H1 (cell line): ENCODE measurements at regions not wholly inside any gene's neighbourhood (a gene's known extent, or its start where the extent isn't known, plus 50 kb on each side); places are given as distances from the start of the nearest gene placed in this dataset.

Source experiments
- CTCF ChIA-PET: fragments of 300-600 bp; sonication (Branson Sonifier 250); formaldehyde crosslinking; loops from one replicate; lab custom pipeline; 2021; ENCODE audit not compliant: partially characterized antibody; lab: Charles Lee
- POLR2A ChIA-PET: fragments of 300-600 bp; sonication (Branson Sonifier 250); formaldehyde crosslinking; loops from one replicate; lab custom pipeline; 2021; ENCODE audit warnings: inconsistent platforms; ENCODE audit not compliant: partially characterized antibody; lab: Charles Lee
- DNase-seq, 2 experiments: peaks; one replicate each; pipeline versions ENCODE4 v3.0.0 to v3.0.0-alpha.2; 2010 to 2022; ENCODE audit warnings: low spot score in 2 of 2, low read depth in 1 of 2, mixed read lengths in 1 of 2
- FAIRE-seq: peaks from 2 replicates; lab custom pipeline; 2011; peaks lifted over from hg19 to GRCh38; lab: Jason Lieb, UNC
- H2AFZ ChIP-seq: 2 replicates; pipeline ENCODE4 v1.8.1; 2012; ENCODE audit warnings: low read length, inconsistent platforms
- H2AK5ac ChIP-seq: 2 replicates; pipeline ENCODE4 v1.6.1; 2013; ENCODE audit warnings: low read depth, low read length
- H2BK120ac ChIP-seq: replicated peaks from 2 replicates; pipeline ENCODE3; 2013; ENCODE audit warnings: low read depth, low read length, inconsistent platforms
- H2BK12ac ChIP-seq: 2 replicates; pipeline ENCODE4 v1.6.1; 2013; ENCODE audit warnings: low read depth, low read length
- H2BK15ac ChIP-seq: 2 replicates; pipeline ENCODE4 v1.6.1; 2013; ENCODE audit warnings: low read length
- H2BK20ac ChIP-seq: 2 replicates; pipeline ENCODE4 v1.6.1; 2013; ENCODE audit warnings: low read length
- H2BK5ac ChIP-seq: 2 replicates; pipeline ENCODE4 v1.6.1; 2013; ENCODE audit warnings: low read depth, low read length
- H3K14ac ChIP-seq: 2 replicates; pipeline ENCODE4 v1.6.1; 2013; ENCODE audit warnings: inconsistent platforms; ENCODE audit not compliant: insufficient read length
- H3K18ac ChIP-seq: 2 replicates; pipeline ENCODE4 v1.6.1; 2013; ENCODE audit warnings: low read length; ENCODE audit errors: extremely low read depth
- H3K23ac ChIP-seq: 2 replicates; pipeline ENCODE4 v1.6.1; 2013; ENCODE audit warnings: inconsistent platforms; ENCODE audit not compliant: insufficient read length
- H3K23me2 ChIP-seq: 2 replicates; pipeline ENCODE4 v1.6.1; 2013; ENCODE audit warnings: low read depth, low read length
- H3K27ac ChIP-seq: 2 replicates; pipeline ENCODE4 v1.6.1; 2011; ENCODE audit warnings: low read depth, low read length, inconsistent platforms
- H3K27me3 ChIP-seq, 4 experiments: replicated peaks in 1 of 4; 1 replicate in 1 of 4; 2 replicates in 3 of 4; pipeline versions ENCODE4 v1.6.1 to v1.8.1; 2011 to 2013; ENCODE audit warnings: low read length in 3 of 4, mild to moderate bottlenecking in 3 of 4, inconsistent platforms in 2 of 4, mixed read lengths in 2 of 4, moderate library complexity in 1 of 4; ENCODE audit not compliant: control insufficient read depth in 3 of 4, insufficient read depth in 3 of 4; ENCODE audit errors: extremely low read depth in 1 of 4
- H3K36me3 ChIP-seq, 4 experiments: 2 replicates each; pipeline versions ENCODE4 v1.6.1 to v1.8.1; 2011 to 2013; ENCODE audit warnings: mild to moderate bottlenecking in 4 of 4, low read length in 3 of 4, moderate library complexity in 2 of 4, control low read depth in 1 of 4, inconsistent platforms in 1 of 4; ENCODE audit not compliant: insufficient read depth in 4 of 4, control insufficient read depth in 2 of 4
- H3K4ac ChIP-seq: replicated peaks from 2 replicates; pipeline ENCODE3; 2013; ENCODE audit warnings: low read length, low read depth, mixed read lengths, inconsistent platforms; ENCODE audit not compliant: insufficient read length
- H3K4me1 ChIP-seq, 4 experiments: replicated peaks in 1 of 4; 1 replicate in 1 of 4; 2 replicates in 3 of 4; pipeline versions ENCODE4 v1.6.1 to v1.8.1; 2011 to 2013; ENCODE audit warnings: low read length in 3 of 4, inconsistent platforms in 2 of 4, mixed read lengths in 1 of 4; ENCODE audit not compliant: insufficient read depth in 4 of 4, control insufficient read depth in 3 of 4
- H3K4me2 ChIP-seq, 2 experiments: 2 replicates each; pipeline versions ENCODE4 v1.6.1 to v1.8.1; 2011 to 2013; ENCODE audit warnings: low read depth in 2 of 2, low read length in 2 of 2, control low read depth in 1 of 2, inconsistent platforms in 1 of 2, mild to moderate bottlenecking in 1 of 2; ENCODE audit not compliant: insufficient read depth in 1 of 2
- H3K4me3 ChIP-seq, 4 experiments: fragments of 200-600, 300-600 bp in 1 of 4; sonication (generic), shearing (Covaris generic), sonication (Bioruptor Twin) in 1 of 4; 2 replicates each; pipeline versions ENCODE4 v1.5.1 to v1.8.1; 2011 to 2016; ENCODE audit warnings: low read length in 4 of 4, low read depth in 3 of 4, control low read depth in 2 of 4, inconsistent platforms in 2 of 4, mild to moderate bottlenecking in 2 of 4, mixed read lengths in 1 of 4, moderate library complexity in 1 of 4; ENCODE audit not compliant: insufficient read depth in 2 of 4; ENCODE audit errors: extremely low read depth in 1 of 4
- H3K56ac ChIP-seq: replicated peaks from 2 replicates; pipeline ENCODE3; 2013; ENCODE audit warnings: low read depth, mild to moderate bottlenecking, mixed read lengths, low read length, inconsistent platforms; ENCODE audit not compliant: insufficient read length
- H3K79me1 ChIP-seq: 2 replicates; pipeline ENCODE4 v1.6.1; 2013; ENCODE audit warnings: low read depth, low read length, control low read depth
- H3K79me2 ChIP-seq, 2 experiments: 2 replicates each; pipeline versions ENCODE4 v1.6.1 to v1.8.1; 2012 to 2013; ENCODE audit warnings: low read length in 2 of 2, mild to moderate bottlenecking in 2 of 2, inconsistent platforms in 1 of 2; ENCODE audit not compliant: insufficient read depth in 2 of 2, control insufficient read depth in 1 of 2
- H3K9ac ChIP-seq, 4 experiments: replicated peaks in 1 of 4; 1 replicate in 1 of 4; 2 replicates in 3 of 4; pipeline versions ENCODE4 v1.6.1 to v1.8.1; 2011 to 2013; ENCODE audit warnings: low read depth in 3 of 4, low read length in 3 of 4, control low read depth in 2 of 4, mild to moderate bottlenecking in 2 of 4, moderate library complexity in 2 of 4, inconsistent platforms in 1 of 4; ENCODE audit errors: extremely low read depth in 1 of 4
- H3K9me3 ChIP-seq, 2 experiments: 2 replicates each; pipeline versions ENCODE4 v1.6.1 to v1.8.1; 2012 to 2013; ENCODE audit warnings: mild to moderate bottlenecking in 2 of 2, moderate library complexity in 2 of 2, control low read depth in 1 of 2, inconsistent platforms in 1 of 2, low read depth in 1 of 2, low read length in 1 of 2, mixed read lengths in 1 of 2; ENCODE audit not compliant: insufficient read depth in 2 of 2
- H4K20me1 ChIP-seq, 2 experiments: replicated peaks in 1 of 2; 2 replicates each; pipeline versions ENCODE3 to v1.8.1; 2011 to 2013; ENCODE audit warnings: inconsistent platforms in 2 of 2, low read length in 2 of 2, mild to moderate bottlenecking in 1 of 2; ENCODE audit not compliant: insufficient read depth in 2 of 2, control insufficient read depth in 1 of 2
- H4K5ac ChIP-seq: 2 replicates; pipeline ENCODE4 v1.6.1; 2013; ENCODE audit warnings: low read length, low read depth, mixed read lengths, inconsistent platforms; ENCODE audit not compliant: insufficient read length
- H4K8ac ChIP-seq: 2 replicates; pipeline ENCODE4 v1.8.0; 2013; ENCODE audit warnings: mild to moderate bottlenecking, moderate library complexity, low read length, inconsistent platforms; ENCODE audit not compliant: insufficient read depth; ENCODE audit errors: extremely low read depth
- H4K91ac ChIP-seq: replicated peaks from 2 replicates; pipeline ENCODE3; 2013; ENCODE audit warnings: low read length, mixed read lengths, inconsistent platforms; ENCODE audit not compliant: insufficient read length
- ATF3 ChIP-seq: IDR thresholded peaks from 2 replicates; pipeline ENCODE4 v1.6.1; 2011; ENCODE audit warnings: low read depth, mild to moderate bottlenecking, low read length; ENCODE audit not compliant: insufficient read depth
- BRCA1 ChIP-seq: IDR thresholded peaks from 2 replicates; pipeline ENCODE4 v1.6.1; 2012; ENCODE audit warnings: low read depth, low read length, improper control_type of control experiment
- EP300 ChIP-seq, 2 experiments: IDR thresholded peaks; 1 replicate in 1 of 2; 2 replicates in 1 of 2; pipeline ENCODE4 v1.6.1; 2011 to 2012; ENCODE audit warnings: low read depth in 2 of 2, low read length in 2 of 2, mild to moderate bottlenecking in 2 of 2, borderline replicate concordance in 1 of 2, inconsistent platforms in 1 of 2, moderate library complexity in 1 of 2
- GTF2F1 ChIP-seq: IDR thresholded peaks from 2 replicates; pipeline ENCODE4 v1.6.1; 2012; ENCODE audit warnings: low read depth, low read length, improper control_type of control experiment, borderline replicate concordance
- HDAC6 ChIP-seq: IDR thresholded peaks from one replicate; pipeline ENCODE4 v1.7.1; 2012; ENCODE audit warnings: low read depth, mild to moderate bottlenecking, inconsistent platforms, low read length, moderate library complexity
- KDM4A ChIP-seq: IDR thresholded peaks from one replicate; pipeline ENCODE4 v1.7.1; 2012; ENCODE audit warnings: low read depth, mild to moderate bottlenecking, moderate library complexity, low read length, inconsistent platforms; ENCODE audit not compliant: severe bottlenecking
- PHF8 ChIP-seq: fragments of 200-600 bp; sonication (generic); conservative IDR thresholded peaks from 2 replicates; pipeline ENCODE4 v1.7.1; 2012; ENCODE audit warnings: low read depth, mild to moderate bottlenecking, inconsistent platforms, low read length, moderate library complexity
- POLR2A ChIP-seq, 2 experiments: IDR thresholded peaks; 1 replicate in 1 of 2; 2 replicates in 1 of 2; pipeline ENCODE4 v1.6.1; 2011; ENCODE audit warnings: low read depth in 2 of 2, low read length in 2 of 2, mild to moderate bottlenecking in 2 of 2; ENCODE audit errors: control extremely low read depth in 1 of 2
- RXRA ChIP-seq: IDR thresholded peaks from 2 replicates; pipeline ENCODE4 v1.6.1; 2011; ENCODE audit warnings: low read depth, mild to moderate bottlenecking, low read length, moderate library complexity; ENCODE audit not compliant: insufficient read depth
- SIRT6 ChIP-seq: IDR thresholded peaks from one replicate; pipeline ENCODE4 v1.7.1; 2012; ENCODE audit warnings: low read length, inconsistent platforms
- SIX5 ChIP-seq: IDR thresholded peaks from 2 replicates; pipeline ENCODE4 v1.6.1; 2011; ENCODE audit warnings: mild to moderate bottlenecking, low read depth, low read length
- SP4 ChIP-seq: IDR thresholded peaks from 2 replicates; pipeline ENCODE4 v1.6.1; 2012; ENCODE audit warnings: low read length, inconsistent platforms
- SUZ12 ChIP-seq: fragments of 200-600 bp; sonication (generic); IDR thresholded peaks from 2 replicates; pipeline ENCODE4 v1.6.1; 2012; ENCODE audit warnings: mild to moderate bottlenecking, inconsistent platforms, low read length, moderate library complexity, mixed read lengths
- WGBS, 2 experiments: shearing (Covaris generic) in 1 of 2; methylation state at CpG; one replicate each; pipeline versions ENCODE4 v1.1.6 to v1.1.7; 2013 to 2015; ENCODE audit warnings: low lambda C conversion rate in 2 of 2, mixed read lengths in 2 of 2, inconsistent platforms in 1 of 2, low coverage in 1 of 2, missing lambda C conversion rate in 1 of 2; ENCODE audit not compliant: insufficient replicate concordance in 2 of 2, insufficient coverage in 1 of 2, insufficient read length in 1 of 2; ENCODE audit errors: extremely low coverage in 1 of 2, missing lambda C conversion rate in 1 of 2; 5-methylcytosine and 5-hydroxymethylcytosine counted together

GRCh38 chr2:126797622-126798275 lies 100.9 kb upstream of the TEX51 start:
- Histone ChIP-seq H3K14ac (no peak overlapping the region), H3K18ac (no peak overlapping the region), H4K5ac (no peak overlapping the region), H2BK12ac (no peak overlapping the region), H3K23me2 (no peaks in the 10 kb centered on the region), H4K91ac (no peak overlapping the region), H3K79me2 (no peaks in the 10 kb centered on the region), H3K4me3 (no peak overlapping the region), H3K4ac (no peak overlapping the region), H2AFZ (no peak overlapping the region), H3K4me1 (peaks cover 0 to 5% (median 2%) of the 10 kb centered on the region in 4 experiments; a peak in 2 of 7 replicates), H3K56ac (no peak overlapping the region), H3K36me3 (no peaks in the 10 kb centered on the region), H3K9ac (no peak overlapping the region), H2BK5ac (no peak overlapping the region), H4K20me1 (no peaks in the 10 kb centered on the region), H2BK120ac (no peak overlapping the region), H2BK20ac (no peak overlapping the region), H3K79me1 (no peaks in the 10 kb centered on the region), H3K4me2 (no peak overlapping the region), H4K8ac (no peak overlapping the region; the same call in 1 of the 2 replicates), H2AK5ac (no peak overlapping the region), H3K27me3 (0 out of 7 replicates have a peak, but pooled peaks cover 0 to 2% (median 0%) of the 10 kb centered on the region in 4 experiments), H3K9me3 (no peaks in the 10 kb centered on the region), H2BK15ac (no peak overlapping the region), H3K27ac (no peak overlapping the region), H3K23ac (no peak overlapping the region)
- ChIA-PET POLR2A (no interaction called here), CTCF (interaction anchor here (0.7 to 1.4 kb wide), 3 partner anchors 10 to 174 kb away, joined by 3 read pairs; no protein-coding TSS in a partner anchor)
- DNase-seq = peak in 1 of 2 experiments; percentile 28
- WGBS, 2 experiments = 86% methylated on average over 13 of the region's 13 CpGs; no CpG with 5 or more reads in 1 of the 2 experiments
- no peak for FAIRE-seq
- TF ChIP-seq GTF2F1 (no peak), KDM4A (no peak), PHF8 (no peak), RXRA (no peak), BRCA1 (no peak), SUZ12 (no peak), POLR2A (IDR thresholded peaks at IDR 0.05; ENCODE audit: control extremely low read depth in 1 of 2, low read depth in 2 of 2, low read length in 2 of 2) (no peak), SP4 (no peak), HDAC6 (no peak), SIRT6 (no peak), ATF3 (no peak), SIX5 (no peak), EP300 (IDR thresholded peaks at IDR 0.05; ENCODE audit: borderline replicate concordance in 1 of 2, low read depth in 2 of 2, low read length in 2 of 2) (no peak)
